HS-27A (cell line): ENCODE measurements at regions not wholly inside any gene's neighbourhood (a gene's known extent, or its start where the extent isn't known, plus 50 kb on each side); places are given as distances from the start of the nearest gene placed in this dataset.

Experiments
- DNase-seq: peaks from one replicate; pipeline ENCODE4 v3.0.0-alpha.2; 2012; ENCODE audit warnings: low read depth, missing footprints

GRCh38 chr5:20113931-20114330 lies 125.9 kb upstream of the CDH18 start:
- DNase-seq = no peak

- DNase-seq = peak; percentile 24
These were observed 125.2 kb upstream of the CDH18 start for GRCh38 chr5:20113031-20113715.

GRCh38 chr5:20109326-20109725 lies 121.3 kb upstream of the CDH18 start:
- no peak for DNase-seq

DNA sequence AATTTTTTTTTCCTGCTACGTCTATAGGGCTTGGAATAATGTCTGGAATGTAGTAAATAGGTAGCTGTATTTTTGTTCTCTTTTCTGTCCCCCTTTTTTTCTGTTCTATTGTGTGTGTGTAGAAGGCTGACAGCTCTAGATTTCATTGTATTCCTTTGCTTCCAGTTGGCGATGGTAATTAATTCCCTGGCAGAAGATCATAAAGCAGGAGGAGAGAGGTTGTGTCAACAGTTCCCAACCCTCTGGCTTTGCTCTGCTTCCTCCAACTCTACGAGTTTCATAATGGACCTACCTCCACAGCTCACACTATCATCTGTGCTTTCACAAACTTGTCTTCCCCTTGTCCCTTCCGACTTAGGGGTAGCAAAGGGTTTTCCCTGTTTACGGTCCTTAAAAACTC lies 117.9 kb upstream of the CDH18 start:
- DNase-seq = no peak

GRCh38 chr5:20102293-20102692 lies 114.3 kb upstream of the CDH18 start:
- no peak for DNase-seq

GRCh38 chr5:20098694-20099093 lies 110.7 kb upstream of the CDH18 start:
- no peak for DNase-seq

GRCh38 chr5:20088361-20088760 lies 100.4 kb upstream of the CDH18 start:
- DNase-seq = no peak

GRCh38 chr5:20087299-20087698 lies 99.3 kb upstream of the CDH18 start:
- no peak for DNase-seq

- no peak for DNase-seq
These were observed 89.2 kb upstream of the CDH18 start for GRCh38 chr5:20077186-20077585.

DNA sequence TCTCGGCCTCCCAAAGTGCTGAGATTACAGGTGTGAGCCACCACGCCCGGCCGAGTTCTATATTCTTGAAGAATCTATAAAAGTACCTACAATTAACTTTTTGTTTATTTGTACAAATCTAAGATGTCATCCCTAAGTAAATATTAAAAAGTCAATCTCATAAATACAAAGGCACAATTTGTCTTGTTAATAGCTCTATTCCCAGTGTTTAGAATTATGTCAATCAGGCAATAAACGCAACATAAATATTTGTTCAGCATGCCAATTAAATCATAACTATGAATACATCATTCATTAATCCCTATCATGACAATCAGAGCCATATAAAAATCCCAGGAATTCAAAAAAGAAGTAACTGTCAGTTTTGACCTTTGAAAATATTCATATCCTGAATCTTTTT lies 68.9 kb upstream of the CDH18 start:
- DNase-seq = no peak

DNA sequence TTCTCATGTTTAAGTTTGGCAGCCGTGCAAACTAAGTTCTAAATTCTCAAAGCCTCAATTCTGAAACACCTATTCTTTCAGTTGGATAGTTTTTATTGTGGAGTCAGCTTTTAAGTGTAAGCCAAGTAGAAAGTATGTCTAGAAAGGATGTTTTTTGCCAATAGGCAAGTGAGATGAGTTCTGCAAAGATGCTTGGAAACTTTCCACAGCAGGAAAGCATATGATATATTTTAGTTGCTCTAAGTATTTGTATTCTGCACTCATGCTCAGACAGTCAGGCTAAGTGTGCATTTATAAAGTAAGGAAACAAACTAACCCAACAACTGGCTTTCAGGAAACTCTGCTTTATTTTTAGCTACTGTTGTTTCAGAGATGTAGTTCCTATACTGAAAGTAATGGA lies 67.3 kb upstream of the CDH18 start:
- DNase-seq = no peak

DNA sequence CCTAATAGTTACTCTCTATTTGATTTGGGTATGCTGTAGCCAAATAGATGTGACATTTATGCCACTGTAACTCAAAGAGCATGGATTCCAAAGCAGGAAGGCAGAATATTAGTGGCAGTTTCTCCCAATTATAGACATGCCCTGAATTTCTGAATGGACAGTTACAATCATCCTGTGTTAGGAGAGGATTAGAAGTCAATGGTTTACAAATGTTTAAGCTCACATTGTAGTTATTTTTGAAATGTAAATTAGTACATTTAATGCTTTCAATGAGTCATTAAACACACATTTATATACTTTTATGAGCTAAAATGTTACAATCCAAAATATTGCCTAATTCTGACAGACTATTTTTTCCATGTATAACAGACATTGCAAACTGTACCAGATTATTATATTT lies 62.3 kb upstream of the CDH18 start:
- DNase-seq = no peak

- no peak for DNase-seq
These were observed 56.5 kb upstream of the CDH18 start for GRCh38 chr5:20044460-20044859.

GRCh38 chr5:20041326-20042274 lies 53.6 kb upstream of the CDH18 start:
- no peak for DNase-seq

DNA sequence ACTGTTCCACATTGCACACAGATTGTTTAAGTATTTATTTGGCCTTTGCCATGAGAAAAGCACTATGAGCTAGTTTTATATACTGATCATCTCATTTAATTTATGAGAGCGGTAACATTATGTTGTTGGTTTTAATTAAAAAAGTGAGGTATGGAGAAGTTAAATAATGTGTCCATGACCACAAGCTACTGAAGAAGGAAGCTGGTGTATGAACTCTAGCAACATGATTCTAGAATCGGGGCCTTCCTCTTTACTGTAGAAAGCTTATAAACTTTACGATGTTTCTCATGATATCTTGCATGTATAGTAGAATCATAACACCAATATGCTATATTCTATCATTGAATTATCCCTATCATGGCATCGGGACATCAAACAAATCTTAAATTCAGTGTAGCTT lies 52.9 kb upstream of the CDH18 start:
- no peak for DNase-seq
